ENCODE measurements at regions not wholly inside any gene's neighbourhood (a gene's known extent, or its start where the extent isn't known, plus 50 kb on each side); places are given as distances from the start of the nearest gene placed in this dataset.
A peak's percentile ranks its signal among the peaks of the same experiment; 100 is the strongest.
"Not testable (repeated sequence)": the region's sequence is repeated elsewhere in the genome, so short reads cannot be mapped to it uniquely, and the experiment has no call there.

- WGBS, 2 donors, result 18 to 26% methylated on average over 2 of the region's 2 CpGs
Measured at GRCh38 chr7:19353180-19353579, 208.0 kb upstream of the FERD3L start.

GRCh38 chr7:19352305-19352695 is 207.1 kb upstream of the FERD3L start:
- TF ChIP-seq, protein P1, sequence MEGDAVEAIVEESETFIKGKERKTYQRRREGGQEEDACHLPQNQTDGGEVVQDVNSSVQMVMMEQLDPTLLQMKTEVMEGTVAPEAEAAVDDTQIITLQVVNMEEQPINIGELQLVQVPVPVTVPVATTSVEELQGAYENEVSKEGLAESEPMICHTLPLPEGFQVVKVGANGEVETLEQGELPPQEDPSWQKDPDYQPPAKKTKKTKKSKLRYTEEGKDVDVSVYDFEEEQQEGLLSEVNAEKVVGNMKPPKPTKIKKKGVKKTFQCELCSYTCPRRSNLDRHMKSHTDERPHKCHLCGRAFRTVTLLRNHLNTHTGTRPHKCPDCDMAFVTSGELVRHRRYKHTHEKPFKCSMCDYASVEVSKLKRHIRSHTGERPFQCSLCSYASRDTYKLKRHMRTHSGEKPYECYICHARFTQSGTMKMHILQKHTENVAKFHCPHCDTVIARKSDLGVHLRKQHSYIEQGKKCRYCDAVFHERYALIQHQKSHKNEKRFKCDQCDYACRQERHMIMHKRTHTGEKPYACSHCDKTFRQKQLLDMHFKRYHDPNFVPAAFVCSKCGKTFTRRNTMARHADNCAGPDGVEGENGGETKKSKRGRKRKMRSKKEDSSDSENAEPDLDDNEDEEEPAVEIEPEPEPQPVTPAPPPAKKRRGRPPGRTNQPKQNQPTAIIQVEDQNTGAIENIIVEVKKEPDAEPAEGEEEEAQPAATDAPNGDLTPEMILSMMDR (IDR thresholded peaks at IDR 0.05), result no peak
- intact Hi-C loops (cut with DNase I), result no loop called here
- no peaks in the 10 kb centered on the region for H3K36me3 ChIP-seq
- no peak overlapping the region for H3K4me3 ChIP-seq
- 16 to 20% methylated on average over 1 of the region's 1 CpG for WGBS, 2 donors
- ATAC-seq (no peak), DNase-seq (no peak), FAIRE-seq (no peak)
- H3K4me1 ChIP-seq, result no peaks in the 10 kb centered on the region
- H3K27ac ChIP-seq, result no peak overlapping the region
- H3K9me3 ChIP-seq, result no peaks in the 10 kb centered on the region
- H3K27me3 ChIP-seq, result no peaks in the 10 kb centered on the region

More at GRCh38 chr7:19353180-19353579, 208.0 kb upstream of the FERD3L start:
- FAIRE-seq (no peak), DNase-seq (no peak), ATAC-seq (no peak)
- intact Hi-C loops (cut with DNase I), result no loop called here
- Histone ChIP-seq H3K36me3 (no peaks in the 10 kb centered on the region), H3K27me3 (no peaks in the 10 kb centered on the region), H3K9me3 (no peaks in the 10 kb centered on the region), H3K27ac (no peak overlapping the region), H3K4me3 (no peak overlapping the region), H3K4me1 (no peaks in the 10 kb centered on the region)
- TF ChIP-seq, protein P1 (IDR thresholded peaks at IDR 0.05), result no peak

- Histone ChIP-seq H3K4me3 (no peak overlapping the region), H3K9me3 (no peaks in the 10 kb centered on the region), H3K36me3 (no peaks in the 10 kb centered on the region), H3K4me1 (no peaks in the 10 kb centered on the region), H3K27me3 (no peaks in the 10 kb centered on the region), H3K27ac (no peak overlapping the region)
- ATAC-seq (no peak), FAIRE-seq (no peak), DNase-seq (no peak)
- intact Hi-C loops (cut with DNase I), result no loop called here
- TF ChIP-seq, protein P1 (IDR thresholded peaks at IDR 0.05), result no peak
- 54 to 65% methylated on average over 4 of the region's 4 CpGs for WGBS, 2 donors
Measured at GRCh38 chr7:19351341-19352304, 206.4 kb upstream of the FERD3L start.

DNA sequence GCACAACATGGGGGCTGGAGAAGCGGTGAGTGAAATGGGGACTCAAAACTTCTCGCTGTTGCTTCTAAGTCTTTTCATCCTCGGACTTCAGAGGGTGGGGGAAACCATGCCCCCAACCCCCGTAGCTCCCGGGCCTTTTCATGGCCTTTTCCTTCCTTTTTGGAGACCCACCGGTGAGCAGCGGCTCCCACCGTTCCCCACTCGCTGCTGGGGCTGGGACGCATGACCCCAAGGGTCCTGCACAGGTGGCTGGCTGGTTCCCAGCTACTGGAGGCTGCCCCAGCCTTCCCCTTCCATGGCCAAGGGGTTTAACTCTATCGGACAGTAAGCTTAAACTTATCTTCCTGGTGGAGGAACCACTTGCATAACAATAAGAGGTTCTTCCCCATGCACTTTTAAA is 194.3 kb upstream of the FERD3L start:
- WGBS, 2 donors, result 78 to 80% methylated on average over 11 of the region's 11 CpGs
- Histone ChIP-seq H3K4me1 (no peaks in the 10 kb centered on the region), H3K9me3 (no peaks in the 10 kb centered on the region), H3K27me3 (no peaks in the 10 kb centered on the region), H3K36me3 (no peaks in the 10 kb centered on the region), H3K27ac (no peak overlapping the region), H3K4me3 (no peak overlapping the region)
- intact Hi-C loops (cut with DNase I), result no loop called here
- no peak for FAIRE-seq
- TF ChIP-seq, protein P1 (IDR thresholded peaks at IDR 0.05), result no peak
- peak in 1 of 6 donors; percentile 33 for DNase-seq
- ATAC-seq, result no peak

GRCh38 chr7:19338512-19338911 is 193.3 kb upstream of the FERD3L start:
- H3K36me3 ChIP-seq; FAIRE-seq; H3K9me3 ChIP-seq; H3K4me3 ChIP-seq; H3K27me3 ChIP-seq; H3K4me1 ChIP-seq; ATAC-seq; H3K27ac ChIP-seq; DNase-seq; intact Hi-C loops (cut with DNase I): not testable (repeated sequence)
- 63 to 79% methylated on average over 3 of the region's 3 CpGs for WGBS, 2 donors
